ENCODE measurements at regions not wholly inside any gene's neighbourhood (a gene's known extent, or its start where the extent isn't known, plus 50 kb on each side); places are given as distances from the start of the nearest gene placed in this dataset.

DNA sequence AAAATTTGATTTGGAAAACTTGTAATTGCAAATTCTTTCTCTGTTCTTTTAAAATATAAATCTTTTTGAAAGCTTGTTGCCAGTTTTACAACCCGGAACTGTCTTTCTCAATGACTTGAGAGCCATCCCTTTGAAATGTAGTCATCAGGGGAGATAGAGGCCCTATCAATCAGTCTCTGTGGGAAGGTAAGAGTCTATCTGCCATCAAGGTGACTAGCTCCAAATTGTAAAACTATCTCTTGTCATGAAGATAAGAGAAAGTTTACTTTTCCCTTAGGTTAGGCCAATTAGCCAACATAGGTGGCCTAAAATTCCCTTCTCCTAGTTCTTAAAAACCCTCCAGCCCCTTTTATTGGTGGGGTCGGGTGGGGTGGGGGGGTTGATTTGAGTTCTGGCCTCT, 469.1 kb upstream of the IRAK1BP1 start:
- no peak for DNase-seq

DNA sequence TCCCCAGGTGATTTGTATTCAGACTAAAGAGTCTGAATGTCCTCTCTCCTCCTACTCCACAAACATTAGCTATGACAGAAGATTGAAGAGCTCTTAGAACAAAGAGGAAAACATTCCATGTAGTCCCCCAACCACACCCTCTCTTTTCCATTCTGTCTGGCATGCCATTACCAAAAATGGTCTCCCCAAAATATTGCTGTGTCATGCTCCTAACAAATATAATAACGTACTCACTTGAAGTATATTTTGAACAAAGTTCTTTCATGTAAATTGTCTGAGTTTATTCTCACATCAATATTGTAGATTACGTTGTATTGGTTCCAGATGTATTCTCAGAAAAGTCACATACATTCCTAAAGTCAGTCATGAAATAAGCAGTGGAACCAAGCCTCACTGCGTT, 467.3 kb upstream of the IRAK1BP1 start:
- DNase-seq, result no peak

DNA sequence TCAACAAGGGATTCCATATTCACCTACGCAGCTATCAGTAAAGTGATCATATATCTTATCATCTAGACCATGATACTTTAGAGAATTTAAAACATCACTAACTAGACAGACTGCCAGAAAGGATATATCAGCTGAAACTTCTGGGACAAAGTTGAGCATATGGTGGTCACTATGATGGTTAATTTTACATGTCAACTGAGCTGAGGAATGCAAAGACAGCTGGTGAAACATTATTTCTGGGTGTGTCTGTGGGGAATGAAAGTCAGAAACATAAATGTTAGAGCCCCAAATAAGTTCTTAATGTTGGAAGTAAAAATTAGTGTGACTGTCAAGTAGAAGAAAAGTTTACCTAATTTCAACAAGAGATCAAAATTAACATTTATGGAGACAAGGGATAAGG, 440.0 kb upstream of the IRAK1BP1 start:
- DNase-seq, result no peak

DNA sequence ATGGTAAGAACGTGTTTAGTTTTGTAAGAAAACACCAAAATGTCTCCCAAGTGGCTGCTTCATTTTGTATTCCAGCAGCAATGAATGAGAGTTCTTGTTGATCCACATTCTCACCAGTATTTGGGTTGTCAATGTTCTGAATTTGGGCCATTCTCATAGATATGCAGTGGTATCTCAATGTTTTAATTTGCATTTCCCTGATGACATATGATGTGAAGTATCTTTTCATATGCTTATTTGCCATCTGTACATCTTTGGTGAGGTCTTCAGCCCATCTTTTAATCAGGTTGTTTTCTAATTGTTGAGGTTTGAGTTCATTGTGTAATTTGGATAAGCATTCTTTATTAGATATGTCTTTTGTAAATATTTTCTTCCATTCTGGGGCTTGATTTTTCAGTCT, 436.8 kb upstream of the IRAK1BP1 start:
- no peak for DNase-seq

DNA sequence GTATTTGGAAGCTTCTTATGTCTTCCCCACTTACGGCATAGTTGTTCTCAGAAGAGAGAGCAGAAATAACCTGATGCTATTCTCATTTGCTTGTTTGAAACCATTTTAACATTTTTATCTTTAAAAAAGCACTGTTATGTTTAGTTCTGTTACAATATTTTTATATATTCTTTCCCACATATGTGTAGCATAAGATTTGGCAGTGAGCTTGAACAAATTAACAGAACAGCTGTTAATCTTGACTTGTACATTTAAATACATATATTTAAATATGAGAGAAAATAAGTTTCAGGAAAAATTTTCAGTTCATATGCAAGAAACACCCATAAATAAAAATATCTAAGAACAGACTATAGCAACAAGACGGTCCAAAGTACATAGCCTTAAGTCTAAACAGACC, 431.7 kb upstream of the IRAK1BP1 start:
- no peak for DNase-seq

DNA sequence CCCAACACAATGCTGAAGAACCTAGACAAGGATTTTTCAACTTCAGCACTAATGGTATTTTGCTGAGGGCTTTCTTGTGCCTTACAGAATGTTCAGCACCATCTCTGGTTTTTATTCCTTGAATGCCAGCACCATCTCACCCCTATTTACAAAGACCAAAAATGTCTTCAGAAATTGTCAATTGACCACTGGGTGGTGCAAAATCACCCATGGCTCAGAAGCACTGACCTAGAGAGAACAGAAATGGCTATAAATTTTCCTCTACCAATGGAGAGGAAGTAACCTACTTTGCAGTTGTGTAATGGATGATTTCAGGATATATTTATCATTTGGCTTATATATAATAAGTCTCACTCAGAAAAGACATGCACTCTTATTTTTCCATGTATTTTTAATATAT, 431.0 kb upstream of the IRAK1BP1 start:
- peak; percentile 49 for DNase-seq

DNA sequence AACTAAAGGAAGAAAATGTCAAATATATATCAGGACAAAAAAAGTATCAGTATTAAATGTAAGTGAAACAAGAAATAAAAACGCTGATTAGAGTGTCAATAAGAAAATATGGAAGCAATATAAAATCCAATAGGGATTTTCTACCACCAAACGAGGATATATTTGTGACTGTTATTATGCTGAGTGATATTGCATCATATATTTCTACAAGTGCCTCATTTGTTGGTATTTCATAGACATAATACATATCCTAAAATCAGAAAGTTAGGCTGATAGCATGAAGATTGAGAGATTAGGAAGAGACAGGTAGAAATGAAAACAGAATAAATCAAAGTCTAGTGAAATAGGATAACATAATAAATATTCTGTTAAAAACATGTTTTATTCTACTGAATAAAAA, 429.2 kb upstream of the IRAK1BP1 start:
- no peak for DNase-seq

DNA sequence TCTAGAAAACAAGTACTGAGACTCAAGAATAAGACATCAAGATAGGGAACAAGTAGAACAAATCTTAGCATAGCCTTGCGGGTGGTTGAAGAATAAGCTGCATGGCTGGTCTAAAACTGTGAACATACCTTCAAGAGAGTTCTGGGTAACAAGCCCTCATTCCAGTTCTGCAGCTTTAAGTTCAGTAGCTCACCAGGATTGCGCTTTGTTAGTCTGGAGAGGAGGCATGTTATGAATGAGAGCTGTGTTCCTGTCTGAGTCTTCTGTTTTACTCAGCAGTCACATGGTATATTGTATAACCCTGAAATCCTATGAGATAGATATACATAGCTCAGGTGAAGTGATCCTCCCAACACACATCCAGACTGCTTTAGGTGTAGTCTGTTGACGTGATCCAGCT, 406.6 kb upstream of the IRAK1BP1 start:
- DNase-seq, result no peak

DNA sequence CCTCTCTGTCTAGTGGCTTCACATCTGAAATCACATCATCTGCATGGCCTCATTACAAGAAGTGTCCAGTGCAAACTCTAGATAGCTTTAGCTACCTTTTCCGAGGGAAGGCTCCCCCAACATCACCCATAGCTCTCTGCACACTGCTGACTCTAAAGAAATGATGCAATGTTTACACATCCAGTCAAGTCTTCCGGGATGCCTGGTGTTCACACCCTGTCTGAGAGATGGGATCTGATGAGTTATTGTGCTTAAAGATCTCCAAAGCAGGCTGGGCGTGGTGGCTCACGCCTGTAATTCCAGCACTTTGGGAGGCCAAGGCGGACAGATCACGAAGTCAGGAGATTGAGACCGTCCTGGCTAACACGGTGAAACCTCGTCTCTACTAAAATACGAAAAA, 404.6 kb upstream of the IRAK1BP1 start:
- no peak for DNase-seq

DNA sequence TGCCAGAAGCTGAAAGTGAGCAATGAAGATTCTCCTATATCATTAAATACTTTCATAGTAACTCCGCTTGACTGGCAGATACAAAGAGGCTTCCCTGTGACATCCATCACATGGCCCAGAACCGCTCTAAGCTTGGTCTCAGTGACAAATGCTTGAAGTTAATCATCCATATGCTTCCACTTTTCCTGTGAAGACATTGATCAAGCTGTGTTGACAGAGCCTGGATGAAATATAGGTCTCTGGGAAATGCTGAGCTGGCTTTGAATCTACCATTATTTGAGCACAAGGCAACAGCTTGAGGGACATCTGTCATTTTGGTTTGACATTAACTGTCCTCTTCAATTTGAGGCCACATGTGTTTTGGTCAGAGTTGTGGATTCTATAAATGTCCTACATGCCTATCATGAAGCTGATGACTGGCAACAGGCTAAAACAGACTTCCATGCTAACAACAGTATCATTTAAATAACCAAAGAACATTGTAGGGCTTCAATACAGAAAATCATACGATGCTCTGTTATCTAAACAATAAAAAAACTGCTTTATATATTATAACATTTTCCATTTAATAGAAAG, 402.2 kb upstream of the IRAK1BP1 start:
- DNase-seq, result no peak

DNA sequence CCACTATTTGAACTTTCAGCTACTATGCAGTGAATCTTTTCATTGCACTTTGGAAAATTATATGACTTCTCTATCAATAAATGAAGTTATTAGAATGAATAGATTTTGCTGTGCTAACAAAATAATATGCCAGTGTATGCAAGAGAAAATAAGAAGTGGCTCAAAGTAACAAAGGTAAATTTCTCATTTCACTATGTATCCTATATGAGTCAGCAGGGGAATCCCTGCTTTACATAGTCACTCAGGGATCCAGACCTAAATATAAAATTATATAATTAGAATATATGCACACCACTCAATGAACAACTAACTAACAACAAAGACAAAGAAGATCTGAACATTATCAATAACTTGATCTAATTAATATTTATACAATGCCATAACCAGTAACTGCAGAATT, 390.8 kb upstream of the IRAK1BP1 start:
- DNase-seq, result no peak

DNA sequence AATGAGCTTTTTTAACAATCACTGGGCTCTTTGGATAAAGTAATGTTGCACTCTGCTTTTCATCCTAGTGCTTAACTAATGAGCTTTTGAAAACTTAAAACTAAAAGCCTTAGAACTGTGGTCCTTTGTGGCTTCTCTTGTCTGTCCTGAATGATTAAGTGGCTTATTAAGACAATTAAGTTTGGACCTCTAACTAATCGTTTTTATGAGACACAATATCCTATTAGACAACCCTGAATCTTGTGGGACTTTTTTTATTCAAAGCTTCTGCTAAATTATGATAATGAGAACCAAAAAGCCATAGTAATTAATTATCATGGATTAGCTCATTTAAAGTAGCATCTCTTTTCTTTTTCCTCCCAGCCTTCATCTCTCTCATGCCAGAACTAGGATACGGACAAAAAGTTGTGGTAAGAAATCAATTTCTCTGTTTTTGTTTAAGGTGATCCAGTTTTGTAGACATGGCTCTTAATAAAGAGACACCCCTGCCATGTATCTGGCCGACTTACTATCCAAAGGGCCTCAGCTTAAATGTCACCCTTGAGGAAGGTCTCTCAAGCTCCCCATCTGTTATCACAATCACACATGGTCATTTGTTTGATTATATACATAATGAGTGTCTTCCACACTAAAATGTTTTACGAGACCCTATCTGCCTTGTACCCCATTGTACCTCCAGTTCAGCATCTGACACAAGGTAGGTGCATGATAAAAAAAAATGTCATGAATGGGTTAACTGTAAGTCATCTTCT, 384.4 kb upstream of the IRAK1BP1 start:
- no peak for DNase-seq

DNA sequence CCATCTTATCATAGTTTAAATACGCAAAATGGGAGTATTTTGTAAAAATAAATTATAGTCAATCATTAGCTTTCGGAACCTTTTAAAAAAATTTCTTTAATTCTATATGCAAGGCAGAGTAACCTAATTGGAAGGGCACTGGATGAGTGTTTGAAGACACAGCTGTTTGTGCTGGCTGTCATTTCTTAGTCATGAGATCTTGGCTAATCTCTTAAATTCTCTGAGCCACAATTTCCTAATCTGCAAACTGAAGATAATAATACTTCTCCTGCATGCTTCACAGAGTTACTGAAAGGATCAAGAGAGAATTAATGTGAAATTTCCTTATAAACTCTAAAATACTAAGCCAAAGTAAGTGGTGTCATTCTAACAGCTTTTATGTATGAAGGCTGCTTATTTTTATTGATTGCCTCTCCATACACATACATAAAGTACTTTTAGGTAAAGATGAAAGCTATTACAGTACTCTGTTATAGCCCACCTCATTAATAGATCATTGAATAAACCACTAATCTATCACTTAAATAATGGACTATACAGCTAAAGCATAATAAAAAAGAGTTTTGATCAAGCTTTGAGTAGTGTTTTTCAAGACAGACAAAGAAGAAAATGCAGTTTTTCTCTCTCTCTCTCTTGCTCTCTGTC, 383.7 kb upstream of the IRAK1BP1 start:
- peak; percentile 57 for DNase-seq

DNA sequence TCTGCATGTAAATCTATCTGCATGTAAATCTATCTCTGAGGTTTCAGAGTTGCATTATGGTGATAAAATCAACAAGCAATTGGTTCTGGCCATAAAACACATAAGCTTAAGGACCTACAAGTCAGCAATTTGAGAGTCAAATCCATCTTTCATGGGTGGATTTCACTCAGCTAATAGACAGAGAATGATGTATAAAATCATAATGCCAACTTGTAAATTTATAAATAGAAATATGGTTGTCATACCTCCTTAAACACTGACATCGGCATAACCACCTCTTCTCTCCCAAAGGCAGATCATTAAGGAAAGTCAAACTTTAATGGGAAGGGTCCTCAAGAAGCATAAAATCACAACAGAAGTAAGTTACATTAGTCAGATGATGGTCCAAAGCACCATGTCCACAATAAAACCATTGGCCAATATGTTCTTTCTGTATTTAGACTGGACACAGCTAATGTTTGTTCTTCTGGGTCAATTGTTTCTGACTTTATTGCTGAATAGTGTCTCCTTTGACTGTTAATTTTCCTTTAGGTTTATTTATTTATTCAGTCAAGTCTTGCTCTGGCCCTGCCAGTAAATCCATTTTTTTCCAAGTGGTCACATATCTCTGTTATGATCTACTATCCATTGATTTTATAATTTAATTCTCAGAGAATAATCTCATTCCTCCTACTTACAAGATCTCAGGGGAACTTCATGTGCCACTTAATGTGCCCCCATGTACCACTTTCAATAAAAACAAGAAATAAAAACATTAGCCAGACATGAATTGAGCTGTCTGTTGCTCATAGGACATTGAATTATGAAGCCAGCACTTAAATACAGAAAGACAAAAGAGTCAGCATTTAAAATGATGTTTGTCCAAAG, 382.9 kb upstream of the IRAK1BP1 start:
- no peak for DNase-seq

DNA sequence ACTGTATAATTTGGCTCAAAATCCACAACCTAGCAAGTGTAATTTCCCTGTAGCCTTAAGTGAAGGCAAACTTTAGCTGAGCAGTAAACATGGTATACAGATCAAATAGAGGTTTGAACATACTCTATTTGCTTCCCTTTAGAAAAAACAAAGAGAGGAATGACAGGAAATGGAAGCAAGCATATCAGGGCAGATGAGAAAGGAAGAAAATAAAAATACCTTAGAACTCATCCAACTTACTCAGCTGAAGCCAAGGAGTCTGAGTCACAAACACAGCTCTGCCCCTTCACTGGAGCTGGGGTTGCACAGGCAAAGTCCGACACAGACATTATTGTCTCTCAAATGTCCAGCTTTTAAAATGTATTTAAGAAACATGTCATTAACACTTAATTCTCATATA, 379.9 kb upstream of the IRAK1BP1 start:
- DNase-seq, result peak; percentile 41

DNA sequence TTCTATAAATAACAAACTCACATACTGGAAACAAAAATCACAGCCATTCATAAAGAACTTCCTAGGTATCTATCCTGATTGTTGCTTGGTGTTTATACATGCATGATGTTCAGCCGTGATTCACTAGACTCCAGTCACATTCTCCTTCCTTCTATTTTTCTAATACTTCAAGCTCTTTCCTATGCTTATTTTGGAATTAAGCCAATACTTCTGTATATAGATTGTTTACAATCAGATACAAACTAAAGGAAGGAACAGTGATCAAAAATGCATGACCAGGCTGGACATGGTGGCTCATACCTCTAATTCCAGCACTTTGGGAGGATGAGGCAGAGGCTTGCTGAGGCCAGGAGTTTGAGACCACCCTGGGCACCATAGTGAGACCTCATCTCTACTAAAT, 377.5 kb upstream of the IRAK1BP1 start:
- peak; percentile 45 for DNase-seq

DNA sequence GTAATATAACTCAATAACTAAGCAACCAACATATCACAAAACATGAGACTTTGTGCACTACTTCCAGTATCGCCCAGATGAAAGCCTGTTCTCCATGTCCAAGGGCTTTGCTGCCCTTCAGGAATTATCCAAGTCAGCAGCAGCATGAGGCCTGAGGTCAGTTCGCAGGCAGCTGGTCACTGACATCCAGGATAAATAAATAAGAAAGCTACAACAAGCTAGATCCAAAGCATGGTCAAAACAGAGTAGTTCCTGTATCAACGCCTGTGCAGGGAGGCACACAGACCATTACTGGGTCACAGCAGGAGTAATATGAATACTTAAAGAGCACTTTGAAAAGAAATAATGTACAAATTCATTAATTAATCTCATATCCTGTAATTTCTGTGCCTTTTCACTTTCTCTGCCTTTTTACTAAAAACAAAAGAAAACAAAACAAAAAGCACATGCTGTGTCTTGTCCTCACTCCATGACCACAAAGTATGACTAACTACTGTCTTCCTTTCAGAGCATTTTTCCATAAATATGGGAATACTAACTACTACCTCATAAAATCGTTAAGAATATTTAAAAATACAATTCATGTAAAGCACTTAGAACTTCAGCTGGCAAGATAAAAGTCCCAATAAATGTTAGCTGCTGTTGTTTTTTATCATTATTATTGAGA, 374.9 kb upstream of the IRAK1BP1 start:
- peak; percentile 41 for DNase-seq

DNA sequence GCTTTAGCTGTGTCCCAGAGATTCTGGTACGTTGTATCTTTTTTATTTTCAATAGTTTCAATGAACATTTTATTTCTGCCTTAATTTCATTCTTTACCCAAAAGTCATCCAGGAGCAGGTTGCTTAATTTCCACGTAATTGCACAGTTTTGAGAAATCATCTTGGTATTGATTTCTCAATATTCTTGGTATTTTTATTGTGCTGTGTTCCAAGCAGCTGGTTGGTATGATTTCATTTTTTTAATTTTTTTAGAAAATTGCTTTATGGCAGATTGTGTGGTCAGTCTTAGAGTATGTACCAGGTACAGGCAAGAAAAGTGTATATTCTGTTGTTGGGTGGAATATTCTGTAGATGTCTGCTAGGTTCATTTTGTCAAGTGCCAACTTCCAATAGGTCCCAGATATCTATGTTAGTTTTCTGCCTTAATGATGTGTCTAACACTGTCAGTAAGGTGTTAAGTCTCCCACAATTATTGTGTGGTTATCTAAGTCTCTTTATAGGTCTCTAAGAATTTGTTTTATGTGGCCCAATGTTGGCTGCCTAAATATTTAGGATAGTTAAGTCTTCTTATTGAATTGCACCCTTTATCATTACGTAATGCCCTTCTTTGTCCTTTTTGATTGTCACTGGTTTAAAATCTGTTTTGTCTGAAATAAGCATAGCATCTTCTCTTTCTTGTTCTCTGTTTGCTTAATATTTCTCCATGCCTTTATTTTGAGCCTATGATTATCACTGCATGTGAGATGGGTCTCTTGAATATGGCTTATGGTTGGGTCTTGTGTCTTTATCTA, 366.9 kb upstream of the IRAK1BP1 start:
- no peak for DNase-seq

DNA sequence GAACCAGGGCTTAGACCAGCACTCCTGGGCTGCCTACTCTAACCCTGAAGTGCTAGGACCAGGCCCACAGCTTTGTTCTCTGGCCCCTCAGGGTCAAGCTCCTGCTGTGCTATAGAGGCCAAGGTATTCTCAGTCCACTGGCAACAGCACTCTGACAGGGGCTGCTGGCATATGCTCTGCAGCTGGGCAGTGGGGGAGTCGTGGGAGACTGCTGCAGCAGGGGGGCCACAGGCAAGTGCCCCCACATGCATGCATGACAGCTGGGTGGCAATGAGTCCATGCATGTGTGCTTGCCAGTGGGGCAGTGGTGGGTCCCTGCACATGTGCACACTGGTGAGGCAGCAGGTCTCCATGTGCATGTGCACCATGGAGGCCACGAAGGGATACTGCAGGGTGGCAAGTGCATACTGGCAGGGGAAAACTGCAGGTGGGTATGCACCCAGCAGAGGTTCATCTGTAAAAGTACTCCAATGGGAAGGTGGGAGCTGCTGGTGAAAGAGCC, 364.9 kb upstream of the IRAK1BP1 start:
- DNase-seq, result no peak

DNA sequence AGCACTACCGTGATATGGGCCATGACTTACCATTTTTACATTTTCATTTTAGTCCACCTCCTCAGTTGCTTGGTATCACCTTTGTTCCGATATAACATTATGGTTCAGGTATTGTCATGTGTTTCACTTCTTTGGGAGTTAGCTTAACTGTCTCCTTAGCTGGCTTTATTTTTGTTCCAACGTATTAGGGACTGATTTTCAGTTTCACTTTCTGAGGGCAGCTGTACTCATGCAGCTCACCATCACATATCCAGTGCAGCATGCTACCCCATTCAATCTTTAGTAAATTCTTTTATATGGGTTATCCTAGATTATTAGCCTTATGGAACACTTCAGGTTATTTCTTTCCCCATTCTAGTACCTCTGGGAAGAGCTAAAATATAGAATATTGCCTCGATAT, 362.2 kb upstream of the IRAK1BP1 start:
- no peak for DNase-seq

DNA sequence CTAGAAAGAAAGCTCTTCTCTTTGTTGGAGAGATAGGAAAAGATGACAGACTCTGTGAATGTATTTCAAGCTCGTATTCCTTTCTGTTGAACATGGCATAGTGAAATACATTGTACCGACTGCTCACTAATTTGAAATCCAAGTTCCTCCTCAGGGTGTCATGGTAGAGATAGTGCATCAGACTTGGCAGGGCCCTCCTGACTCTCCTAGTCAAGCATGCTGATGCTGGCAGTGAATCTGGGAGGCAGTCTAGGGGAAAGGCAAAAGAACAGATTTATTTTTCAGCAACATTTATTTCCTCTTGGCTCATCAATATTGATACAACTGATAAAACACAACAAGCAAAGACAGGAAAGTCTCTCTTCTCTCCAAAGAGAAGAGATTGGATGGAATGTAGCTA, 356.3 kb upstream of the IRAK1BP1 start:
- DNase-seq, result no peak

DNA sequence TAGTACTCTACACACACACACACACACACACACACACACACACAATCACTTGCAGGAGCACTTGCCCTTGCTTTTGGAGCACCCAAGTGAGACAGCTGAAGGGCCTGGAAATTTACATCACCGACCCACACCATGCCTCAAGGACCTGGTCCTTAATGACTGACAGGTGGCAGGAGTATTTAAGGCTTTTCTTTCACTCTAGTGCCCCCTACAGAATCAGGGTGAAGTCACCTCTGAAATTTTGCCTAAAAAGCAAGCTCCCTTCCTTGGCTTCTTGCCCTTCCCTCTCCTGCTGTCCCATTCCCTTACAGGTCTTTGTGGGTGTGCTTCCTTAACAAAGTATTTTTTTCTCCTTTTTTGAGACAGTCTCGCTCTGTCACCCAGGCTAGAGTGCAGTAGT, 353.5 kb upstream of the IRAK1BP1 start:
- DNase-seq, result peak; percentile 27

All from HCEC 1CT (cell line).